BE2C (cell line): ENCODE measurements at regions not wholly inside any gene's neighbourhood (a gene's known extent, or its start where the extent isn't known, plus 50 kb on each side); places are given as distances from the start of the nearest gene placed in this dataset.

Experiments used
- DNase-seq: peaks from one replicate; pipeline ENCODE4 v3.0.0-alpha.2; 2020
- H3K27me3 ChIP-seq: fragments of 250-450 bp; sonication (Bioruptor Pico); 2 replicates; pipeline ENCODE4 v1.5.1; 2020; ENCODE audit warnings: mild to moderate bottlenecking
- H3K36me3 ChIP-seq: fragments of 250-450 bp; sonication (Bioruptor Pico); 2 replicates; pipeline ENCODE4 v1.5.1; 2020; ENCODE audit warnings: mild to moderate bottlenecking
- H3K4me1 ChIP-seq: fragments of 250-450 bp; sonication (Bioruptor Pico); 2 replicates; pipeline ENCODE4 v1.5.1; 2020
- H3K4me3 ChIP-seq: 2 replicates; pipeline ENCODE4 v1.5.1; 2011; ENCODE audit warnings: low read depth, low read length
- H3K9me3 ChIP-seq: fragments of 250-450 bp; sonication (Bioruptor Pico); 2 replicates; pipeline ENCODE4 v1.5.1; 2020
- TF ChIP-seq, protein P1 (sequence below): IDR thresholded peaks from 2 replicates; pipeline ENCODE4 v1.5.1; 2012; ENCODE audit warnings: mild to moderate bottlenecking, low read depth, low read length

DNA sequence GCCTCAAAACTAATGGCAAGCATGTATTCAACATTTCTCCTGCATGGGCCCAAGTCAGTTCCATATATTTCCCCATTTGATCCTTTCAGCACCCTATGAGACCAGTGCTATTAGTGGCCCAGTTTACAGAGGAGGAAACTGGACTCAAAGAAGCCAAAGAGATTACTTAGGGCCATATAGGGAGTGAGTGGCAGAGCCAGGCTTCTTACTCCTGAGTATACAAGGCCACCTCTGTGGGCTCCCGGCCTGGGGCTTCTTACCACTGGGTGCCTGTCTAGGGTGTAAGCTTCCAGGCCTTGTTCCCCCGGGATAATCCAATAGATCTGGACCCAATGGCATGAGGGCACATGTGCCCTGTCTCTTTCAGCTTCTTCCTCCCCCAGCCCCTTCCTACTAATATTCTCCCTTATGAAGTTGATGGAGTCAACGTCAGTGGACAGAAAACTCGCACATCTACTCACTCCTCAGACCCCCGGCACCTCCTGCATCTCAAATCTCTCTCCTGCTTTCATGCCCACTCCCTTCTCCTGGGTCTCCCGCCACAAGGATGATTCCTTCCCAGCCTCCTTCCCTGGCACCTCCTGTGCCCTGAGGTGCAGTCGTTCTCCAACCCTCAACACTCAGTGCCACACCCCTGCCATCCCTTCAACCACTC is 222.6 kb downstream of the ANAPC1 start:
- Histone ChIP-seq H3K9me3 (no peaks in the 10 kb centered on the region), H3K36me3 (no peaks in the 10 kb centered on the region), H3K27me3 (no peaks in the 10 kb centered on the region), H3K4me3 (no peak overlapping the region), H3K4me1 (no peaks in the 10 kb centered on the region)
- DNase-seq, result no peak
- TF ChIP-seq, protein P1, sequence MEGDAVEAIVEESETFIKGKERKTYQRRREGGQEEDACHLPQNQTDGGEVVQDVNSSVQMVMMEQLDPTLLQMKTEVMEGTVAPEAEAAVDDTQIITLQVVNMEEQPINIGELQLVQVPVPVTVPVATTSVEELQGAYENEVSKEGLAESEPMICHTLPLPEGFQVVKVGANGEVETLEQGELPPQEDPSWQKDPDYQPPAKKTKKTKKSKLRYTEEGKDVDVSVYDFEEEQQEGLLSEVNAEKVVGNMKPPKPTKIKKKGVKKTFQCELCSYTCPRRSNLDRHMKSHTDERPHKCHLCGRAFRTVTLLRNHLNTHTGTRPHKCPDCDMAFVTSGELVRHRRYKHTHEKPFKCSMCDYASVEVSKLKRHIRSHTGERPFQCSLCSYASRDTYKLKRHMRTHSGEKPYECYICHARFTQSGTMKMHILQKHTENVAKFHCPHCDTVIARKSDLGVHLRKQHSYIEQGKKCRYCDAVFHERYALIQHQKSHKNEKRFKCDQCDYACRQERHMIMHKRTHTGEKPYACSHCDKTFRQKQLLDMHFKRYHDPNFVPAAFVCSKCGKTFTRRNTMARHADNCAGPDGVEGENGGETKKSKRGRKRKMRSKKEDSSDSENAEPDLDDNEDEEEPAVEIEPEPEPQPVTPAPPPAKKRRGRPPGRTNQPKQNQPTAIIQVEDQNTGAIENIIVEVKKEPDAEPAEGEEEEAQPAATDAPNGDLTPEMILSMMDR, result no peak

DNA sequence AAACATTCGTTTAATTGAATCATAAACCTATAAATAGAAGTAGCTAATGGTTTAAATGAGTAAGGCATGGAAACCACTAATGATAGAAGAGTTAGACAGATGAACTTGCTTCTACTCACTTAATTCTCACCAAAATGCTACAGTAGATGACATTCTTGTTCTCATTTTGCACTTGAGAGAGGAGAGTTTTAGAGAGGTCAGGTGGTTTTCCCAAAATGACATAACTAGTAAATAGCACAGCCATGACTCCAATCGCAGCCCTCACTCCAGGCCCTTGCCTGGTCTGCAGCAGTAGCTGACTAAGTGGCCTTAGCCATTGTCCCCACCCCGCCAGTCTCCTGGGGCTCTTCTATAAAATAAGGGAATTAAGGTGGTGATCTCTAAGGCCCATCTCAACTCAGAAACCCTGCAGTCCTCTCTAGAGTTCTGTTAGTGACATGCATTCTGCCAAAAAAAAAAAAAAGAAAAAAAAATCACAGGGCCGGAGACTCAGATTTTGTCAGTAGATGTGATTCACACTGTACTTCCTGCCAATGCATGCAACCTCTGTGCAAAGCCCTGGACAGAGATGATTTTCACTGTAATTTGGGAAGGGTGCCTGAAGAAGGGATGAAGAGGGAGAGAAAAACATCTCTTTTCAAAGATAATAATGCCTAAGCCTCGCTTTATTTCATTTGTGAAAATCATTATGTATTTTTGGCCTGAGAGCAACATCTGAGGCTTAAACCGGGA is 221.8 kb downstream of the ANAPC1 start:
- H3K4me1 ChIP-seq, result no peaks in the 10 kb centered on the region
- TF ChIP-seq, protein P1, result no peak

DNA sequence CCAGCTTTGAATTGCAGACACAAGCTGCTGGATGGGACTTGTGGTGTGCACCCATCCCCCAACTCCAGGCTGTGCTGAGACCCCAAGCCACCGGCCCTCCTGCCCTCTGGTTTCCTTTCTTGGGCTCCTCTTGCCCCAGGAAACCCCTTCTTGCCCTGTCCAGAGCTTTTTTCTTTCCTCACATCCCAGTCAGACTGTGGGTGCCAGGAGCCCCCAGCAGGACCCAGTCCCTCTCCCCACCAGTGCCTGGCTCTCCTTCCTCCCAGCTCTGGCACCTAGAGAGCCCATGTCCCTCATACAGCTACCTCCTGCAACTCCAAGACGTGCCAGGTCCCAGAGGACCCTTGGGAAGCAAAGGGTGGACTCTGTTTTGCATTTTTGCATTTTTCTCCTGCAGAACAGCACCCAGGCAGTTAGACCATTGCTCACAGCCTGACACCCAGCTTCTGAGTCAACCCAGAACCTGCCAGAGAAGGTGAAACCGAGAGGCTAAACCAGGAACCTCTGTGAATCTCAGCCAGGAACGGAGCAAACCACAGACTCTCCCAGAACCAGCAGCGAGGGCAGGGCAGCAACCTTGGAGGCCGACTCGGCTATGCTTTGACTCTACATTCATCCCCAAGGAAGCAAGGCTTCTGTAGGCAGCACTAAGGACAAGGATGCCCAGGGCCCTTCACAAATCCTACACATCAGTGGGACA is 221.1 kb downstream of the ANAPC1 start:
- Histone ChIP-seq H3K36me3 (no peaks in the 10 kb centered on the region), H3K4me1 (no peaks in the 10 kb centered on the region), H3K9me3 (no peaks in the 10 kb centered on the region), H3K4me3 (no peak overlapping the region), H3K27me3 (no peaks in the 10 kb centered on the region)
- TF ChIP-seq, protein P1, result no peak
- no peak for DNase-seq

More for the DNA sequence above, 221.8 kb downstream of the ANAPC1 start:
- Histone ChIP-seq H3K27me3 (no peaks in the 10 kb centered on the region), H3K4me3 (no peak overlapping the region), H3K9me3 (no peaks in the 10 kb centered on the region), H3K36me3 (no peaks in the 10 kb centered on the region)
- DNase-seq, result no peak

DNA sequence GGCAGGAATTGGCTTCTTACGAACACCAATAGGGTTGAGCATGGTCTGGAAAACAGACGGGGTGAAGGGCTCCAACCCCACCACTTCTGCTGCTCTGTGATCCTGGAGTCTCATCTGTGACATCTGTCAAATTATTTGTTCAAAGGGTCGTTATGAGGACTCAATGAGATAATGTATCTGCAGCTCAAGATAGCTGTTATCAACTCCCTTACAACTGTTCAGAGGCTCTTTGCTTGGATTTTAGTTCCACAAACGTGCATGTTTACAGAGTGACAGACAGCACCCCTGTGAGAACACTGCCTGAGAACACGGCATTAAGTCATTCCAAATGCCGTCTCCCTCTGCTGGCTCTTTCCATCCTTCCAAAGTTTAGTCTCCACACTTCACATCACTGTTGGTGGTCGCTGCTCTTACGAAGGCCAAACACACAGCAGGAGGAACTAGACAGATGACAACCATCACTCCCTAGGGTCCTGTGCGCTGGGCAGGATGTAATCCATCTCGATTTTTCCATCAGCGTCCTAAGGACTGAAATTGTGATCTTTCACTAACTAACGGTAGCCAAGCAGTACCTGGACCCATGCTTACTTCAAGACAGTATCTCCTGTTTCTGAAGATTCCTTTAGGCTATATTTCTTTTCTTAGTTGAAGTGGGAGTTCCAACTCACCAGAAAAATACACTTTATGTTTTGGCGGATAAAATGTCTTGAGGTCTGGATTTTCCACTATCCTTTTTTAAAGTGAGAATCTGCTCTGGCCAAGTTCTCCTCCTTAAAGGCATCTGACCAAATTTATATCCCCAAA is 220.3 kb downstream of the ANAPC1 start:
- Histone ChIP-seq H3K9me3 (no peaks in the 10 kb centered on the region), H3K27me3 (no peaks in the 10 kb centered on the region), H3K36me3 (no peaks in the 10 kb centered on the region), H3K4me1 (no peaks in the 10 kb centered on the region), H3K4me3 (no peak overlapping the region)
- no peak for DNase-seq
- TF ChIP-seq, protein P1, result no peak

DNA sequence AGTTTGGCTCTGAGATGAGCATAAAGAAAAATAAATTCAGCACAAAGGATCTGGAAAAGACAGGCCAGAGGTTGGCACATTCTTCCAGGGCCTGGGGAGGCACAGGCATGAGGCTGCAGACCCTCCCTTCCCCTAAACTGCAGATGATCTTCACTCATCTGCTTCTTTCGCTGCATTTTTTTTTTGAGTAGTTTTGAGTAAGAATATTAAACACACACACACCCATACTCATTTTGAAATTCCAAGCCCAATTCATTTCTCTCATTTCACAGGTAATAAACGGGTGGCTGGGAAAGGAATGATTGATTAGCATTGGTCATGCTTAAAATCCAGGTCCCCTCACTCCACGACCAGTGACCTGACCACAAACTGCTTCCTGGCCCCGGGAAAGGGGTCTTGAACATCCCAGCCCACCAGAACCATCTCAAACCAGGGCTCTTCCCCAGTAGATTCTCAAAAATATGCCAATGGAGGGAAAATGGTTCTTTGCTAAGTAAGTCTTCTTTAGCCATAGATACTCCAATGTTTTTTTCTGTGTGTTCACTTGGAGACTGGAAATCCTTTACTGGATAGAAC is 219.6 kb downstream of the ANAPC1 start:
- H3K27me3 ChIP-seq, result no peaks in the 10 kb centered on the region
- no peak for DNase-seq
- H3K9me3 ChIP-seq, result no peaks in the 10 kb centered on the region
- TF ChIP-seq, protein P1, result no peak
- H3K36me3 ChIP-seq, result no peaks in the 10 kb centered on the region
- no peak overlapping the region for H3K4me3 ChIP-seq
- no peaks in the 10 kb centered on the region for H3K4me1 ChIP-seq
